HG03571 (cell line): ENCODE measurements at regions not wholly inside any gene's neighbourhood (a gene's known extent, or its start where the extent isn't known, plus 50 kb on each side); places are given as distances from the start of the nearest gene placed in this dataset.

Experiments used
- ATAC-seq: cut with Tn5 transposase; IDR thresholded peaks from one replicate; pipeline ENCODE4 v1.9.1; 2021; ENCODE audit not compliant: unreplicated experiment

- ATAC-seq: no peak
Measured at GRCh38 chr4:20504146-20504545, 196.1 kb upstream of the PACRGL start.

- no peak for ATAC-seq
Measured at GRCh38 chr4:20505927-20506326, 194.3 kb upstream of the PACRGL start.

GRCh38 chr4:20506827-20507226 is 193.4 kb upstream of the PACRGL start:
- no peak for ATAC-seq

GRCh38 chr4:20509315-20509714 is 190.9 kb upstream of the PACRGL start:
- no peak for ATAC-seq

- no peak for ATAC-seq
Measured at GRCh38 chr4:20512033-20512792, 188.0 kb upstream of the PACRGL start.

GRCh38 chr4:20512985-20513384 is 187.3 kb upstream of the PACRGL start:
- no peak for ATAC-seq

- no peak for ATAC-seq
Measured at GRCh38 chr4:20520901-20521300, 179.4 kb upstream of the PACRGL start.

- ATAC-seq: no peak
Measured at GRCh38 chr4:20528508-20528907, 171.8 kb upstream of the PACRGL start.

- ATAC-seq: no peak
Measured at GRCh38 chr4:20529691-20530090, 170.6 kb upstream of the PACRGL start.

- no peak for ATAC-seq
Measured at GRCh38 chr4:20532116-20532790, 168.0 kb upstream of the PACRGL start.

GRCh38 chr4:20532871-20533870 is 167.1 kb upstream of the PACRGL start:
- ATAC-seq: no peak

GRCh38 chr4:20538905-20539304 is 161.4 kb upstream of the PACRGL start:
- no peak for ATAC-seq

GRCh38 chr4:20543131-20543530 is 157.1 kb upstream of the PACRGL start:
- ATAC-seq: no peak

GRCh38 chr4:20544645-20545044 is 155.6 kb upstream of the PACRGL start:
- no peak for ATAC-seq

GRCh38 chr4:20552004-20552403 is 148.3 kb upstream of the PACRGL start:
- no peak for ATAC-seq

- ATAC-seq: no peak
Measured at GRCh38 chr4:20554134-20554533, 146.1 kb upstream of the PACRGL start.

GRCh38 chr4:20565075-20565721 is 135.1 kb upstream of the PACRGL start:
- no peak for ATAC-seq

- ATAC-seq: no peak
Measured at GRCh38 chr4:20570981-20571715, 129.1 kb upstream of the PACRGL start.

GRCh38 chr4:20572976-20573375 is 127.3 kb upstream of the PACRGL start:
- no peak for ATAC-seq

- no peak for ATAC-seq
Measured at GRCh38 chr4:20574986-20575385, 125.3 kb upstream of the PACRGL start.
